ENCODE measurements at regions not wholly inside any gene's neighbourhood (a gene's known extent, or its start where the extent isn't known, plus 50 kb on each side); places are given as distances from the start of the nearest gene placed in this dataset.

- TF ChIP-seq CTCF (IDR thresholded peaks at IDR 0.05; ENCODE audit: low read depth, low read length, missing control alignments): no peak
- no peak for DNase-seq (ENCODE audit: low read depth)
- H3K4me3 ChIP-seq (ENCODE audit: low read depth, low read length): no peak overlapping the region
Observed at GRCh38 chr9:106668534-106668933, 194.4 kb upstream of the ZNF462 start.

- H3K4me3 ChIP-seq (ENCODE audit: low read depth, low read length): no peak overlapping the region
- TF ChIP-seq CTCF (IDR thresholded peaks at IDR 0.05; ENCODE audit: low read depth, low read length, missing control alignments): no peak
- DNase-seq (ENCODE audit: low read depth): no peak
Observed at GRCh38 chr9:106669835-106670234, 193.1 kb upstream of the ZNF462 start.

GRCh38 chr9:106670418-106670817 lies 192.5 kb upstream of the ZNF462 start:
- no peak overlapping the region for H3K4me3 ChIP-seq (ENCODE audit: low read depth, low read length)
- no peak for DNase-seq (ENCODE audit: low read depth)
- no peak for TF ChIP-seq CTCF (IDR thresholded peaks at IDR 0.05; ENCODE audit: low read depth, low read length, missing control alignments)

- no peak for DNase-seq (ENCODE audit: low read depth)
- TF ChIP-seq CTCF (IDR thresholded peaks at IDR 0.05; ENCODE audit: low read depth, low read length, missing control alignments): no peak
- no peak overlapping the region for H3K4me3 ChIP-seq (ENCODE audit: low read depth, low read length)
Observed at GRCh38 chr9:106675780-106676179, 187.2 kb upstream of the ZNF462 start.

GRCh38 chr9:106677374-106677773 lies 185.6 kb upstream of the ZNF462 start:
- H3K4me3 ChIP-seq (ENCODE audit: low read depth, low read length): no peak overlapping the region
- DNase-seq (ENCODE audit: low read depth): no peak

GRCh38 chr9:106677830-106678229 lies 185.1 kb upstream of the ZNF462 start:
- H3K4me3 ChIP-seq (ENCODE audit: low read depth, low read length): no peak overlapping the region
- no peak for TF ChIP-seq CTCF (IDR thresholded peaks at IDR 0.05; ENCODE audit: low read depth, low read length, missing control alignments)
- no peak for DNase-seq (ENCODE audit: low read depth)

More at GRCh38 chr9:106677374-106677773, 185.6 kb upstream of the ZNF462 start:
- TF ChIP-seq CTCF (IDR thresholded peaks at IDR 0.05; ENCODE audit: low read depth, low read length, missing control alignments): no peak

GRCh38 chr9:106678273-106678672 lies 184.7 kb upstream of the ZNF462 start:
- TF ChIP-seq CTCF (IDR thresholded peaks at IDR 0.05; ENCODE audit: low read depth, low read length, missing control alignments): no peak
- no peak overlapping the region for H3K4me3 ChIP-seq (ENCODE audit: low read depth, low read length)
- DNase-seq (ENCODE audit: low read depth): no peak

All from GM12864 (cell line).